Trophoblast cell (in vitro differentiated cells and primary cell): ENCODE measurements at regions not wholly inside any gene's neighbourhood (a gene's known extent, or its start where the extent isn't known, plus 50 kb on each side); places are given as distances from the start of the nearest gene placed in this dataset.

ENCODE experiments used
- DNase-seq, 2 donors: peaks; one replicate each; pipeline ENCODE4 v3.0.0-alpha.2; 2016
- H2AFZ ChIP-seq: 2 replicates; pipeline ENCODE4 v1.6.1; 2013; ENCODE audit warnings: low read length, moderate library complexity, mild to moderate bottlenecking; ENCODE audit not compliant: insufficient read depth, poor library complexity
- H2AK5ac ChIP-seq: 2 replicates; pipeline ENCODE4 v1.6.1; 2013; ENCODE audit warnings: mild to moderate bottlenecking, low read length
- H2BK120ac ChIP-seq: 2 replicates; pipeline ENCODE4 v1.6.1; 2013; ENCODE audit warnings: low read length, mild to moderate bottlenecking, moderate library complexity; ENCODE audit not compliant: insufficient read depth, poor library complexity
- H2BK12ac ChIP-seq: 2 replicates; pipeline ENCODE4 v1.6.1; 2013; ENCODE audit warnings: mild to moderate bottlenecking, low read length, moderate library complexity
- H2BK5ac ChIP-seq: 2 replicates; pipeline ENCODE4 v1.6.1; 2013; ENCODE audit warnings: low read length, low read depth, moderate library complexity, mild to moderate bottlenecking; ENCODE audit not compliant: poor library complexity
- H3K14ac ChIP-seq: 2 replicates; pipeline ENCODE4 v1.6.1; 2013; ENCODE audit warnings: mild to moderate bottlenecking, low read length
- H3K18ac ChIP-seq: 2 replicates; pipeline ENCODE4 v1.6.1; 2013; ENCODE audit warnings: mild to moderate bottlenecking, low read length
- H3K23ac ChIP-seq: 2 replicates; pipeline ENCODE4 v1.6.1; 2013; ENCODE audit warnings: low read length
- H3K27ac ChIP-seq: 2 replicates; pipeline ENCODE4 v1.5.1; 2013; ENCODE audit warnings: low read depth, mild to moderate bottlenecking, inconsistent platforms, low read length, moderate library complexity
- H3K27me3 ChIP-seq: 2 replicates; pipeline ENCODE4 v1.6.1; 2013; ENCODE audit warnings: inconsistent platforms, mild to moderate bottlenecking, low read length, moderate library complexity; ENCODE audit not compliant: insufficient read depth
- H3K36me3 ChIP-seq, 2 experiments: 1 replicate in 1 of 2; 2 replicates in 1 of 2; pipeline ENCODE4 v1.6.1; 2013; ENCODE audit warnings: low read length in 2 of 2, mild to moderate bottlenecking in 2 of 2, moderate library complexity in 1 of 2; ENCODE audit not compliant: insufficient read depth in 2 of 2, control insufficient read depth in 1 of 2
- H3K4ac ChIP-seq: 2 replicates; pipeline ENCODE4 v1.6.1; 2013; ENCODE audit warnings: low read depth, mild to moderate bottlenecking, low read length, moderate library complexity
- H3K4me1 ChIP-seq, 2 experiments: 1 replicate in 1 of 2; 2 replicates in 1 of 2; pipeline ENCODE4 v1.6.1; 2013; ENCODE audit warnings: low read length in 2 of 2, mild to moderate bottlenecking in 2 of 2, moderate library complexity in 1 of 2; ENCODE audit not compliant: insufficient read depth in 2 of 2, control insufficient read depth in 1 of 2
- H3K4me2 ChIP-seq: 2 replicates; pipeline ENCODE4 v1.6.1; 2013; ENCODE audit warnings: inconsistent platforms, mild to moderate bottlenecking, low read length, moderate library complexity
- H3K4me3 ChIP-seq: 2 replicates; pipeline ENCODE4 v1.5.1; 2013; ENCODE audit warnings: mild to moderate bottlenecking, low read depth, low read length, inconsistent platforms
- H3K79me1 ChIP-seq: one replicate; pipeline ENCODE4 v1.6.1; 2013; ENCODE audit warnings: low read length
- H3K79me2 ChIP-seq: 2 replicates; pipeline ENCODE4 v1.6.1; 2013; ENCODE audit warnings: low read length, mild to moderate bottlenecking; ENCODE audit not compliant: control insufficient read depth, insufficient read depth, poor library complexity
- H3K9ac ChIP-seq: 2 replicates; pipeline ENCODE4 v1.6.1; 2013; ENCODE audit warnings: mild to moderate bottlenecking, low read length
- H3K9me3 ChIP-seq: 2 replicates; pipeline ENCODE4 v1.6.1; 2013; ENCODE audit warnings: low read depth, mild to moderate bottlenecking, control low read depth, inconsistent platforms, low read length; ENCODE audit not compliant: insufficient read depth
- H4K12ac ChIP-seq: 2 replicates; pipeline ENCODE4 v1.6.1; 2013; ENCODE audit warnings: low read depth, mild to moderate bottlenecking, low read length, moderate library complexity
- H4K8ac ChIP-seq: 2 replicates; pipeline ENCODE4 v1.6.1; 2013; ENCODE audit warnings: low read depth, mild to moderate bottlenecking, low read length, moderate library complexity
- H4K91ac ChIP-seq: one replicate; pipeline ENCODE4 v1.6.1; 2013; ENCODE audit warnings: low read depth, mild to moderate bottlenecking, low read length, moderate library complexity
- WGBS: extraction: QIAGEN DNeasy Blood & Tissue Kit; methylation state at CpG from one replicate; pipeline ENCODE4 v1.1.7; 2013; ENCODE audit warnings: missing lambda C conversion rate; ENCODE audit not compliant: insufficient read length, insufficient coverage; ENCODE audit errors: extremely low coverage; 5-methylcytosine and 5-hydroxymethylcytosine counted together

DNA sequence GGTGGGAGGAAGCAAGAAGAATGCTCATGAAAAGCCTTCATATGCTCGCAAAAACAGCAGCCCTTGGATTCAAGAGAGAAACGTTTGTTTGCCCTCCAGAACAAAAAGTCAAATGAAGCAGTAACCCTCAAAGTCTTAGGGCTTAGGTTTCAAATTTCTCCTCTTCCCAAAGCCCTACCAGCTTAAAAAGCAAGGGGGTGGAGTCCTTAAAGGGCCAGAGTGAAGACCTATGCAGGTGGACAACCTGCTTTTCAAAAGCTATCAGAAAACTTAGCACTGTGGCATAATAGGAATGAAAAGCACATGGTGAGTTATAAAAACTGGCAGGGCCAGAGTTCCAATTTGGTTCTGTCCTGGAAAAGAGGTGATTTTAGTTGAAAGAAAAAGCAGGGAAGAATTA is 253.3 kb downstream of the NAP1L3 start:
- Histone ChIP-seq H2BK5ac (no peak overlapping the region), H3K4me1 (no peaks in the 10 kb centered on the region), H3K36me3 (no peaks in the 10 kb centered on the region), H4K12ac (no peak overlapping the region), H2BK12ac (no peak overlapping the region), H3K14ac (no peak overlapping the region), H3K79me2 (no peaks in the 10 kb centered on the region), H3K23ac (no peak overlapping the region), H3K79me1 (no peaks in the 10 kb centered on the region), H2AFZ (no peak overlapping the region), H3K27me3 (no peaks in the 10 kb centered on the region), H3K4me3 (no peak overlapping the region), H3K27ac (no peak overlapping the region), H3K18ac (no peak overlapping the region), H3K9ac (no peak overlapping the region), H4K91ac (no peak overlapping the region), H3K4me2 (no peak overlapping the region), H2AK5ac (no peak overlapping the region), H2BK120ac (no peak overlapping the region), H4K8ac (no peak overlapping the region), H3K9me3 (no peaks in the 10 kb centered on the region), H3K4ac (no peak overlapping the region)
- no peak for DNase-seq
- WGBS, result no CpG with 5 or more reads among the region's 2 CpGs

GRCh38 chrX:93419642-93420041 is 253.7 kb downstream of the NAP1L3 start:
- H3K4me1 ChIP-seq, result no peaks in the 10 kb centered on the region
- H3K27ac ChIP-seq, result no peak overlapping the region
- H3K9me3 ChIP-seq, result no peaks in the 10 kb centered on the region
- no peak overlapping the region for H3K14ac ChIP-seq
- H4K12ac ChIP-seq, result no peak overlapping the region
- H3K9ac ChIP-seq, result no peak overlapping the region
- no peak overlapping the region for H2AFZ ChIP-seq
- no peak for DNase-seq
- no peak overlapping the region for H3K4me2 ChIP-seq
- no peaks in the 10 kb centered on the region for H3K79me1 ChIP-seq
- no peaks in the 10 kb centered on the region for H3K27me3 ChIP-seq
- no peak overlapping the region for H2BK5ac ChIP-seq
- no peak overlapping the region for H3K18ac ChIP-seq
- H2AK5ac ChIP-seq, result no peak overlapping the region
- WGBS, result no CpG with 5 or more reads among the region's 1 CpG
- no peak overlapping the region for H2BK120ac ChIP-seq
- H4K8ac ChIP-seq, result no peak overlapping the region
- no peak overlapping the region for H2BK12ac ChIP-seq
- no peak overlapping the region for H4K91ac ChIP-seq
- no peak overlapping the region for H3K4me3 ChIP-seq
- H3K23ac ChIP-seq, result no peak overlapping the region
- no peak overlapping the region for H3K4ac ChIP-seq
- H3K36me3 ChIP-seq, result no peaks in the 10 kb centered on the region
- no peaks in the 10 kb centered on the region for H3K79me2 ChIP-seq

DNA sequence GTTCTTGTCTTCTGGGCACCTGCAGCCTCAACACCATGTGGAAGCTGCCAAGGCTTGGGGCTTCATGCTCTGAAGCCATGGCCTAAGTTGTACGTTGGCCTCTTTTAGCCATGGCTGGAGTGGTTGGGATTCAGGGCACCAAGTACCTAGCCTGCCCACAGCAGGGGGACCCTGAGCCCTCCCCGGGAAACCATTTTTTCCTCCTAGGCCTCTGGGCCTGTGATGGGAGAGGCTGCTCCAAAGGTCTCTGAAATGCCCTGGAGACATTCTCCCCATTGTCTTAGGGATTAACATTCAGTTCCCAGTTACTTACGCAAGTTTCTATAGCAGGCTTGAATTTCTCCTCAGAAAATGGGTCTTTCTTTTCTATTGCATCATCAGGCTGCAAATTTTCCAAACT is 269.3 kb downstream of the NAP1L3 start:
- no peak overlapping the region for H3K23ac ChIP-seq
- H3K27me3 ChIP-seq, result no peaks in the 10 kb centered on the region
- H2BK12ac ChIP-seq, result no peak overlapping the region
- no peak overlapping the region for H3K14ac ChIP-seq
- H3K4me3 ChIP-seq, result no peak overlapping the region
- peaks cover 5% of the 10 kb centered on the region for H3K9me3 ChIP-seq
- H3K36me3 ChIP-seq, result no peaks in the 10 kb centered on the region
- H4K8ac ChIP-seq, result no peak overlapping the region
- no peak overlapping the region for H3K18ac ChIP-seq
- no peak overlapping the region for H3K27ac ChIP-seq
- H3K4ac ChIP-seq, result no peak overlapping the region
- no peak overlapping the region for H2AFZ ChIP-seq
- H2BK120ac ChIP-seq, result no peak overlapping the region
- no peak overlapping the region for H3K4me2 ChIP-seq
- no CpG with 5 or more reads among the region's 3 CpGs for WGBS
- no peak overlapping the region for H4K12ac ChIP-seq
- H2AK5ac ChIP-seq, result no peak overlapping the region
- H3K79me1 ChIP-seq, result no peaks in the 10 kb centered on the region
- DNase-seq, result no peak
- H3K79me2 ChIP-seq, result no peaks in the 10 kb centered on the region
- no peak overlapping the region for H4K91ac ChIP-seq
- no peak overlapping the region for H3K9ac ChIP-seq
- no peak overlapping the region for H2BK5ac ChIP-seq
- no peaks in the 10 kb centered on the region for H3K4me1 ChIP-seq

GRCh38 chrX:93354651-93355050 is 318.7 kb downstream of the NAP1L3 start:
- Histone ChIP-seq H3K23ac (no peak overlapping the region), H3K14ac (no peak overlapping the region), H3K27ac (peak overlapping the region; percentile 25), H4K12ac (no peak overlapping the region), H3K4me1 (no peaks in the 10 kb centered on the region), H3K27me3 (no peaks in the 10 kb centered on the region), H2AK5ac (no peak overlapping the region), H3K36me3 (no peaks in the 10 kb centered on the region), H3K79me1 (no peaks in the 10 kb centered on the region), H3K18ac (no peak overlapping the region), H2BK5ac (no peak overlapping the region), H4K8ac (no peak overlapping the region), H3K79me2 (no peaks in the 10 kb centered on the region), H4K91ac (no peak overlapping the region), H3K9me3 (no peaks in the 10 kb centered on the region), H3K4me2 (no peak overlapping the region), H2AFZ (no peak overlapping the region), H2BK12ac (no peak overlapping the region), H3K4ac (no peak overlapping the region), H2BK120ac (no peak overlapping the region), H3K4me3 (no peak overlapping the region), H3K9ac (no peak overlapping the region)
- no CpG with 5 or more reads among the region's 7 CpGs for WGBS
- DNase-seq, result no peak
